NCI-H1105 treated with DMSO at 0.1 percent for 48 hours (cell line): ENCODE measurements at regions not wholly inside any gene's neighbourhood (a gene's known extent, or its start where the extent isn't known, plus 50 kb on each side); places are given as distances from the start of the nearest gene placed in this dataset.
"Not testable (repeated sequence)": the region's sequence is repeated elsewhere in the genome, so short reads cannot be mapped to it uniquely, and the experiment has no call there.

Experiments used
- DNase-seq: peaks from one replicate; lab custom pipeline; 2025; lab: John Stamatoyannopoulos, UW

DNA sequence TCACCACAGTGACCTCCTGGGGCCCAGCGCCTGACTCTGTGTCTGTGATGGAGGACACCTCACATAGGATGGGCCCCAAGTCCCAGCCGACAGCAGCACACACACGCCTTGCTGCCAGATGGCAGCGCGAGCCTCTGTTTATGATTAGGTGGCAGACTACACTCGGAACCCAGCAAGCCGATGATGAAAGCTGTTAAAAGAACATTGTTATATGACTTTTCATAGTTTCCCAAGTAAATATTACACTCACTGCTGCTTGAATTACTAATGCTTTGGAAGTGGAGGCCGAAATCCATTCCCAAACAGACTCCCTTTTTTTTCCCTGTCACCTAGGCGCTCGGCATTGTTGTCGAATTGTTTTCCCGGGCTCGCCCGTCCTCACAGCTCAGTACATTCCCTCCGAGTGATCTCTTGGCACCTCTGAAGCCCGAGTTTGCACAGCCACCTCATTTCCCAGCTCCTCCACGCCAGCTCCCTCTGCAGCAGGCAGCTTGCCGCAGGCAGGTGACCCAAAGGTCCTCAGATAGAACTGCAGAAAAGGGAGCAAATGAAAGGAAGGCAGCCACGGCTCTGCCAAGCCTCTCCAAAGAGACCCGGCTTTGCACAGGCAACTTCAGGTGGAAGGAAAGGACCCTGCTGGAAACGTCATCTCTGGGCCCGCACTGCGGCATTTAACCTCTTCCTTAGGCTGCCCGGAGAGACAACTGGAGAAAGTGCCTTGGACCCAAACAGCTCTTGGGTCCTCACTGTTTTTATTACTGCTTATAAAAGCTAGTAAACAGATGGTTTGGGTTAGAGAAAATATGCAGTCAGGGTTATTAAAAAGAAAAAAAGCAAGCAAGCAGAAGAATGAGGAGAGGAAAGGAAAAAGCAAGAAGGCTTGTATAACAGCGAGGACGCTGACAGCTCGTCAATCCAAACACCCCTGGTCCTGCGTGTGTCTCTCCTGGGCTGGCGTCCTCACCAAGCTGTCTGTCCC, 72.2 kb upstream of the SLC25A33 start:
- DNase-seq, result no peak

DNA sequence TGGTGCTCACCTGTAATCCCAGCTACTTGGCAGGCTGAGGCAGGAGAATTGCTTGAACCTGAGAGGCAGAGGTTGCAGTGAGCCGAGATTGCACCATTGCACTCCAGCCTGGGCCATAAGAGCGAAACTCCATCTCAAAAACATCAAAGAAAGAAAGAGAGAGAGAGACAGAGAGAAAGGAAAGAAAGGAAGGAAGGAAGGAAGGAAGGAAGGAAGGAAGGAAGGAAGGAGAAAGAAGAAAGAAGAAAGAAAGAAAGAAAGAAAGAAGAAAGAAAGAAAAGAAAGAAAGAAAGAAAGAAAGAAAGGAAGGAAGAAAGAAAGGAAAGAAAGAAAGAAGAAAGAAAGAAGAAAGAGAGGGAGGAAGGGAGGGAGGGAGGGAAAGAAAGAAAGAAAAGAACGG, 69.4 kb upstream of the SLC25A33 start:
- DNase-seq, result not testable (repeated sequence)

DNA sequence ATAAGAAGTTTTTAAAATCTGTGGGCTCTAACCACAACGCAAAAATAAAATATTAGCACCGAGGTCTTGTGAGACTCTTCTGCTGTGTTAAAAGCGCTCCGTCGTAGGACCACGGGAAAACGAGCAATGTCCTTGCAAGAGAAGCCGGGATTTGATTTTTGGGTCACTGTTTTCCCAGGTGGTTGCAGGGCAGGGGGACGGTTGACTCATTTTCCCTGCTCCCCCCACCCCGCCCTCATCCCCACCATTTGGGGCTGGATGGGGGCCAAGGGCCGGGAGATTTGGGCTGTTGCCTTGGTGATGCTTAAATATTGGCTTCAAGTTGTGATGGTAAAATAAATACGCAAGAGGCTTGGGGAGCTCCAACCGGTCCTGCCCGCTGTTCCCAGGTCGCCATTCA, 67.6 kb upstream of the SLC25A33 start:
- no peak for DNase-seq

DNA sequence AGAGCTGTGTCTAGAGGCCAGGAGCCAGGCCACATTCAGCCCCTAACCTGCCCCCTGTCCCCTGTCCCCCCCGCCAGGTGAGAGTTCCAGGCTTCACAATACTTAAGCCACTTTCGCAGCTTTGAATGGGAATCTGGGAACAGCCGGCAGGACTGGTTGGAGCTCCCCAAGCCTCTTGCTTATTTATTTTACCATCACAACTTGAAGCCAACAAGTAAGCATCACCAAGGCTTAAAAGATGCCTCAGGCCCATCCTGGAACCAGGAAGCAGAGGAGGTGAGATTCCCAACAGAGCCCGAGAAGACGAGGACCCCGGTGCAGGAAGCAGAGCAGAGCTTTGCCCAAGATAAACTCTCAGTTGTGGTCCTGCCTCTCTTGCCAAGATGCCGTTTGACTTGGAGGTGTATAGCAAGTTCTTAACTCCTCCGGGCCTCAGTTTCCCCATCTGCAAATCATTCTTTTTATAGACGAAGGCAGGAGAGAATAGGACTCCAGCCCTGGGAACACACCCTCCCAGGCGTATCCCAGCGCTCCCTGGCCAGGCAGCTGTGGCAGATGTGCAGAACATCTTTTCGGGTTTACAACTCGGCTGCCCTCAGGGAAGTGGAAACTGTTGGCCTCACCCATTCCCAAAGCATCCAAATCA, 66.8 kb upstream of the SLC25A33 start:
- no peak for DNase-seq

DNA sequence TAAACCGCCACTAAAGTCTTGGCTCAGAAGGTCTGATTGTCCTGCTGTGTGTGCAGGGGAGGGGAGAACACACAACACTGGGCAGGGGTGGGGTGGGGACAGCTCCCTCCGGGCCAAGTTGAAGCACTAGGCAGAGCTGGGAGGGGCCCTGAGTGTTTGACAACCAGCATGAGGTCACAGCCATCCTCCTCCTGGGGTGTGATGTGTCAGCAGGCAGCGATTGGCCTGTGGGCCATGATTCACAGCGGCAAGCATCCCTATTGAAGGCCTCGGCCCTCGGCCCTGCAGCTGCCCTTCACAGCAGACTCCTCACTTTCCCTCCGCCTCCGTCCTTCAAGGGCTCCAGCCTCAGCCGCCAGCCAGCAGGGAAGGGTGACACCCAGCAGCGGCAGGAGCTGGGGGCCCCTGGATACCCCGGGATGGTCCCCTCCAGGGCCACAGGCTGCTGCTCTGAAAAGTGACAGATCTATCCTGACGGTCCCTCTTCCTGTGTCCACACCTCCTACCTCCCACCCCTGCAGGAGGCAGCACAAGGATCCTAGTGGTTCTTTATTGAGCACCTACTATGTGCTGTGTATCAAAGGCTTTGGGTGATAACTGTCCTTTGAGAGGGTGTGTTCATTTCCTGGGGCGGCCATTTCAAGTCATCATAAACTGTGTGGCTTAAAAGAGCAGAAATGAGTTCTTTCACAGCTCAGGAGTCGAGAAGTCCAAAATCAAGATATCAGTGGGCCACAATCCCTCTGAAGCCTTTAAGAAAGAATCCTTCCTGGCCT, 66.0 kb upstream of the SLC25A33 start:
- no peak for DNase-seq

DNA sequence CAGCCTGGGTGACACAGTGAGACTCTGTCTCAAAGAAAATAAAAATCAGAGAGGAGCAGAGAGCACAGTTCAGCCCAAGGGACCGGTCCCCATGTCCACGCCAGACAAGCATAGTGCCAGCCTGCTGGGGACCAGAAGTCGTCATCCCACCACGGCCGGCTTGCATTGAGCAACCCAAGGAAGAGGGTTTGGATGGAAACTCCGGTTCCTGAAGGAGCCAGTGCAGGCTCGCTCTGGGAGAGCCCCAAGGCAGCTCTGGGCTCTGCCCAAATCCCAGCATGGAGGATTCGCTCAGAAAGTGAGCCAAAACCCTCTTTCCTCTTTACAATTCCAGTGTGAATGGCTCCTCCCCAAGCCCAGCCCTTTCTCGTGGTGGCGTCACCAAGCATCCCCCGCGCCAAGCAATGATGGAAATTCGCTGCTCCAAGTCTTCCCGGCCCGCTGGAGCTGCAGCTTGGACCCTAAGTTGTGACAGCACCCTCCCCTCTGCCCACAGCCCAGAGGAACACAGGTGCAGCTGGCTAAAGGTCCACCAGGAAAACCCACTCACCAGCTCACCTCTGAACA, 64.1 kb upstream of the SLC25A33 start:
- DNase-seq, result no peak

DNA sequence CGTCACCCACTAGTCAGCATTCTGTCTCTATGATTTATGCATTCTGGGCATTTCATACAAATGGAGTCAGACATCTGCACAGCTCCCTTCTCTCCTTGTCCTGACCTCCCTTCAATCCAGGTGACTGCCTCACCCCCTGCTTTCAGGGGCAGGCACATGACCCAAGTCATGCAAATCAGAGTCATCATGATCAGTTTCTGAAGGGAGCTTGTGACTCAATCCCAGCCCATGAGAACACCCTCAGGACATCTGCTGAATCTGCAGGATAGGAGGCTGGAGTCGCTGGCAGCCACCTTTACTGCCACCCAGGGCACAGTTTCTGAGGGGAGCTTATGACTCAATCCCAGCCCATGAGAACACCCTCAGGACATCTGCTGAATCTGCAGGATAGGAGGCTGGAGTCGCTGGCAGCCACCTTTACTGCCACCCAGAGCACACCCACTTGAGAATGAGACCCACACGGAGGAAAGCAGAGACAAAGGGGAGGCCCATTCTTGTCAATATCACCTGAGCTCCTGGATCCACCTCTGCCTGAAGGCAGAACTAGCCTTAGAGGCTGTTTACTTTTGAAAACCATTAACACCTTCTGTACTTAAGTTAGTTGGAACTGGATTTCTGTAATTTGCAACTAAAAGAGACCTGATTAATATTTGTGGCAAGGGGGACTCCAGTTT, 62.3 kb upstream of the SLC25A33 start:
- no peak for DNase-seq

DNA sequence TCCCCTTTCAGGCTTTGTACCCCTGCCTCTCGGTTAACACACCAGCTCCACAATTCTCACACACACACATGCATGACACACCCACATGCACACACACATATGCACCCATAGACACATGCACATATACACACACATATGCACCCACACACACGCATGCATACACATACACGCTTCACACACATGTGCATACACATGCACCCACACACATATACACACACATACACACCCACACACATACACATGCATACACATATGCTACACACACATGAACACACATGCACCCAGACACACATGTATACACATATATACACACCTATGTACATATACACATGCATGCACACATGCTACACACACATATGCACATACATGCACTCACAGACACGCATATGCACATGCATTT, 61.7 kb upstream of the SLC25A33 start:
- DNase-seq, result no peak

DNA sequence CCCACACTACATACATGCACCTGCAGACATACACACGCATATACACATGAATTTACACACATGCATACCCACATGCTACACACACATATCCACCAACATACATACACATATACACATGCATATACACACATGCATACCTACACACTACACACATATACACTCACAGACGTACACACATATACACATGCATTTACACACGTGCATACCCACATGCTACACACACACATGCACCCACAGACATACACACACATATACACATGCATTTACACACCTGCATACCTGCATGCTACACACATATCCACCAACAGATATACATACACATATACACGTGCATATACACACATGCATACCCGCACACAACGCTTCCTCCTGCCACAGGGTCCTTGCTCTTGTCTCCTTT, 61.2 kb upstream of the SLC25A33 start:
- DNase-seq, result no peak

DNA sequence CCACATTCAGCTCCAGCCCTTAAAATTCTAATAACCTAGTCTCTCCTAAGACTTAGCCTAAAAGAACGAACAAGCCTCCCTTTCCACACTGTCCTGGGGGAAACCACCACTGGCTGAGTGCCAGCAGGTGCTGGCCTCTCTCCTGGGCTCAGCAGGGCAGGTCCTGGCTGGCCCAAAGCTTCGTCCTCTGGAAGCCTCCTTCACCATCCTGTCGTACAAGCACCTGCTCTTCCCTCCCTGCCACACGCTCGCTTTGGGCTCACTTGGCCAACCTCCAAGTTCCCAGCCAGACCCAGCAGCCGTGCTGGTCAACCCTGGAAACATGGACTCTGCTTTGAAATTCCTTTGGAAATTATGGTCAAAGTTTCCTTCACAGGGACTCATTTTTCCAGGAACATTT, 58.2 kb upstream of the SLC25A33 start:
- DNase-seq, result peak; percentile 27

DNA sequence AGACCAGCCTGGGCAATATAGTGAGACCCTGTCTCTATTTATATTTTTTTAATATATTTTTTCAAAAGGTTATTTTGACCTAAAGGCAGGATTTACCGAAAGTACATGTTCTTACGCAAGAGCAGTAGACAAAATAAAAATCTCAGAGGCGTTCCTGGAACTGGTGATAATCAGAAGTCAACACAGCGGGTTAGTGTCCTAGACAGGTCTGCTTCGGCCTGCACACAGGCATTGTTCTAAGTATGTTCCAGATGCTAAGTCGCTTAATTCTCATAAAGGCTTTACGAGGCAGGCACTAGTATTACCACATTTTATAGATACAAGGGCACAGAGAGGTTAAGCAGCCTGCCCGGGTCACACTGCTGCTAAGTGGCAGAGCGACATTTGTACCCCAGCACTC, 56.9 kb upstream of the SLC25A33 start:
- DNase-seq, result no peak

DNA sequence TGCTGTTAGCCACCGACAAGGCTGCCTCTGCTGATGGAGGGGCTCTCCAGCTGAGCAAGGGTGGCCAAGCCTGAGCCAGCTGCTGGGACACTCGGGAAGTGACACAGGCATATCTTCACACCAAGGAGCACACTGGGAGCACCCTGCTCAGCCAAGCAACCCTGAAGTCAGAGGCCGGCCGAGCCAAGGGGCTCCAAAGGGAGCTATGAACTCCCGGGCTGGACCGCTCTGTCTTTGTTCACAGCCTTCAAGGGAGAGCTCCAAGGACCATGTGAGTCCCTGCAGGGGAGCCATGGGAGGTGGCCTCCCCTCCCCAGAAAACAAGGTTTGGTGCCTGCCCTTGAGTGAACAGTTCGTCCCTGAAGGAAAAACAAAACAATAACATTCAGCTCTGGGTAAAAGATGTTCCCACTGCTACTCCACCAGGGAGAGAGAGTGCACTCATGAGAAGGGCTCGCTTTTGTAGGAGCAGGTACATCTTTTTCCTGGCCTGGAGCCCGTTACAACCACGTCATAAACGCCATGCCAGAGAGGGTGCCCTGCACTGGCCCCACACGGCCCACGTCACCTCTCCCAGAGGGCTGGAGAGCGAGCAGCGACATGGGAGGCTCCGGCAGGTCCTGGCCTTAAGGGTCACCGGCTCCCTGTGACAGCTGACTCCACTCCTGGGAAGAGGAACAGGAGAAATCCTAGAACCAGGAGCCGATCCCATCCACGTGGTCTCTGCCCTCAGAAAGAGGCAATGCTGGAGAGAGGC, 56.3 kb upstream of the SLC25A33 start:
- DNase-seq, result no peak

DNA sequence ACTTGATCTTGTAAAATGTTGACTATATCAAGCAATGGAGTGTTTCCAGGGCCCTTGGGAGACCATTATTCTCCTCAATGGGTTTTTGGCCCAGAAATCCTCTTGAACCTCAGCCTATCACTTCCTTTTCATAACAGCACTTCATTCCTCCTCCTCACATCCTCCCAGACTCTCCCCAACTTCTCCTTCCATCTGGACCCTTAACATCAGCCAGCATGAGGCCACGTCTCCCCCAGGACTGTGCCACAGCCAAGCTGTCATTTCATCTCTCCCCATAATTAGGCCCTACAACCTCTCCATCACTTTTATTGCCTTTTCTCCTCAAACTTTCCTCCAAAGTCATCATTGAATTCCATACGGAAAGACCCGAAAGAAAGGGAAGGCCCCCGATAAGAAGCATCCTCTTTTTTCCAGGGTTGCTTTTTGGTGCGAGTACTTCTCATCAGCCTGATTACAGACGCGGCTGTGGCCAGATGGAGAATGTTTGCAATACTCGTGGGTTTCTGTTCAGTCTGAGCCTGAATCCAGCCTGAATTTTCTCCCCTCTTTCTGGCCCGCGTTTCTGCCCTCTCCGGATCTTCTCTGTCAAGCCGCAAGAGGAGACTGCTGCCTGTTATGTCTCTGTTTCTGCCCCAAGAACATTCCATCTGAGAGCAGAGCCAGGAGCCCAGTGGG, 52.7 kb upstream of the SLC25A33 start:
- DNase-seq, result no peak
